Dendritic cell treated with granulocyte-macrophage colony-stimulating factor and Interleukin-4, amounts not matched to agents 40 ng/mL and 50 ng/mL, for 4 days (primary cell): ENCODE measurements at regions not wholly inside any gene's neighbourhood (a gene's known extent, or its start where the extent isn't known, plus 50 kb on each side); places are given as distances from the start of the nearest gene placed in this dataset.

ENCODE experiments used
- H3K27ac Mint-ChIP-seq: one replicate; pipeline ENCODE4 v1.8.0; 2022; ENCODE audit warnings: mild to moderate bottlenecking, mixed read lengths
- H3K27me3 Mint-ChIP-seq: one replicate; pipeline ENCODE4 v1.8.0; 2022; ENCODE audit warnings: mild to moderate bottlenecking, mixed read lengths
- H3K36me3 Mint-ChIP-seq: one replicate; pipeline ENCODE4 v1.8.0; 2022; ENCODE audit warnings: low read depth, mixed read lengths
- H3K4me1 Mint-ChIP-seq: one replicate; pipeline ENCODE4 v1.8.0; 2022; ENCODE audit warnings: low read depth, mixed read lengths
- H3K4me3 Mint-ChIP-seq: one replicate; pipeline ENCODE4 v1.8.0; 2022; ENCODE audit warnings: mild to moderate bottlenecking, moderate library complexity, mixed read lengths
- H3K9me3 Mint-ChIP-seq: one replicate; pipeline ENCODE4 v1.8.0; 2022; ENCODE audit warnings: mixed read lengths
- intact Hi-C: fragments of 100-400 bp; cut with micrococcal nuclease; formaldehyde crosslinking; loops from one replicate; pipeline ENCODE4 v1.15.0; 2022

DNA sequence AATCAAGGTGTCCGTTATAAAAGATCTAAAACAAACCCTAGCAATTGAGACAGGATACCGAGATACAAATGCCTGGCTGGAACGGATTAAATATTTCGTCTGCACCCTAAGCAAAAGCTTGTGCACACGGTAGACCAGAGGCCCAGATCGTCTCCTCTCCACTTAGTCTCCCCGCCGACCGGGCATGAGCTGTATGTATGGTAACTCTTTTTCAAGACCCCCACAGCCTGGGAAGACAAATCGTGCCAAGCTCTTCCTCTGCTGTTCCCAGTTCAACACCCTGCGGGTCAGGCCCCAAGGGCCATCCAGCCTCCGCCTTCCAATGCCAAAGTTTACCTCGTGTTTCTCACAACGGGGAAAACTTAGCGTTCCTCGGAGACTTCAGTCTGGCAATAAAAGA lies 285.7 kb upstream of the GALNT17 start:
- H3K4me3 Mint-ChIP-seq = no peak overlapping the region
- H3K36me3 Mint-ChIP-seq = no peaks in the 10 kb centered on the region
- no peaks in the 10 kb centered on the region for H3K27me3 Mint-ChIP-seq
- intact Hi-C loops = no loop called here
- H3K9me3 Mint-ChIP-seq = peaks cover 17% of the 10 kb centered on the region
- no peak overlapping the region for H3K27ac Mint-ChIP-seq
- H3K4me1 Mint-ChIP-seq = no peaks in the 10 kb centered on the region

GRCh38 chr7:70849580-70850235 lies 282.2 kb upstream of the GALNT17 start:
- Mint-ChIP-seq H3K4me3 (no peak overlapping the region), H3K9me3 (peaks cover 16% of the 10 kb centered on the region), H3K36me3 (no peaks in the 10 kb centered on the region), H3K4me1 (no peaks in the 10 kb centered on the region), H3K27me3 (no peaks in the 10 kb centered on the region), H3K27ac (no peak overlapping the region)
- intact Hi-C loops = no loop called here

- H3K27ac Mint-ChIP-seq = no peak overlapping the region
- no peaks in the 10 kb centered on the region for H3K4me1 Mint-ChIP-seq
- no peak overlapping the region for H3K4me3 Mint-ChIP-seq
- no peaks in the 10 kb centered on the region for H3K36me3 Mint-ChIP-seq
- intact Hi-C loops = no loop called here
- H3K9me3 Mint-ChIP-seq = no peaks in the 10 kb centered on the region
- no peaks in the 10 kb centered on the region for H3K27me3 Mint-ChIP-seq
Measured at GRCh38 chr7:70855373-70855772, 276.6 kb upstream of the GALNT17 start.

DNA sequence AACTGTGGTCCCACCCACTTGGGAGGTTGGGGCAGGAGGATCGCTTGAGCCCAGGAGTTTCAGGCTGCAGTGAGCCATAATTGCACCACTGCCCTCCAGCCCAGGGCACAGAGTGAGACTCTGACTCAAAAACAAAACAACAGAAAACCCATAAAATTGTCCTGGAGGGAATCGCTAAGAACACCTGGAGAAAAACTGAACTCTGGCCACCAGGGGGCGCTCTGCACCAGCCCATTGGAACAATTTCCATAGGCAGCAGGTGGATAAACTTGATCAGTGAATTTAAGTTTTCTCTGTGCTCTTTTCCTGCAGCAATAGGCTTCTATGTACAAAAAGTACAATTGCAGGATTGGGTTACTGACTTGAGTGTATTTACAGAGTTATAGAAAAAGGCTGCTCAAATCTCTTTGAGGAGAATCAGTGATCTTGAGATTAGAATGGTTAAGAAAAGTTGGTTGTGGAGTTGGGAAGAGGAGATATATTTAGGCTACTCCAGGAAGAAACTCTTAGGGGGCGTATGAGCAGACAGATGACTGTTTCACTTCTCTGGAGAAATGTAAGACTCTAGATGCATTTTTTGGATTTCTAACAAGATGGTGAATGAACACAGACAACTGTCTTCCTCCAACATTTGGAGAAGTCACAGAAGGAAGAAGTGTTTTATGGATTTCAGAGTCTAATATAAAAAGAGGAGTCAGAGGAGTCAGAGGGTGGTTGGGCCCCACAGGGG lies 274.9 kb upstream of the GALNT17 start:
- Mint-ChIP-seq H3K27me3 (no peaks in the 10 kb centered on the region), H3K27ac (no peak overlapping the region), H3K36me3 (no peaks in the 10 kb centered on the region), H3K4me3 (no peak overlapping the region), H3K4me1 (no peaks in the 10 kb centered on the region), H3K9me3 (peaks cover under 1% of the 10 kb centered on the region)
- intact Hi-C loops = loop anchor here (1.0 kb wide), 1 partner anchor 876 kb away; no protein-coding TSS in a partner anchor

DNA sequence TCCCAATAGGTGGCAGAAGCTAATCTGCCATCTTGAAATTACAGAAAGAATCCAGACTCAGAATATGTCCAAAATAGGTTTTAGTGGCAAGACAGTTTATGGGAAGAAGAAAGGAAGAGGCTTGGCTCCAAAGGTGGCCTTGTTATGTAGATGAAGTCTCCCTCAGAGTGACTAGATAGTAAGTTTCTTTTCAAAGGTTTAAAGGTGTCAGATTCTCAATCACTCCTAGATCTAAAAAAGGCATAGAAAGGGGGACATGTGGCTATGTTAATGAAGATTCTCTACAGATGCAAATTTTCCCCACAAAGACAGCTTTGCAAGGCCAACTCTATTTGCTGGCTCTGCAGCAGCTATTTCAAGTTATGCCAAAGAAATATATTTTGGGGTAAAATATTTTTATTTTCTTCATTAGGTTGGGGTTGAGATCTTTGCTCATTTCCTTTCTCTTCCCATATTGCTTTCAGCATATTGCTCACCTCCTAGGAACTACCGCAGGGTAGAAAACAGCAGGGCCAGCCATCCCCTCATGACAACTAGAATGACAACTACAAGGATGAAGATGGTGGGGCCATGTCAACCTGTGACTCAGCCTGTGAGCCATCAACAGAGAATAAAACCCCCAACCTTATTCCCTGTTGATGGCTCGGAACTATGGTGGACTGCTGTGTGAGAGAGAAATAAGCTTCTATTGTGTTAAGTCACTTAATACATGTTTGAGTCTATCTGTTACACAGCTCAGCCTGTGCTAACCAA lies 274.0 kb upstream of the GALNT17 start:
- Mint-ChIP-seq H3K27me3 (no peaks in the 10 kb centered on the region), H3K9me3 (peaks cover 9% of the 10 kb centered on the region), H3K4me3 (no peak overlapping the region), H3K36me3 (no peaks in the 10 kb centered on the region), H3K27ac (no peak overlapping the region), H3K4me1 (no peaks in the 10 kb centered on the region)
- intact Hi-C loops = loop anchor here (1.0 kb wide), 1 partner anchor 875 kb away; no protein-coding TSS in a partner anchor

DNA sequence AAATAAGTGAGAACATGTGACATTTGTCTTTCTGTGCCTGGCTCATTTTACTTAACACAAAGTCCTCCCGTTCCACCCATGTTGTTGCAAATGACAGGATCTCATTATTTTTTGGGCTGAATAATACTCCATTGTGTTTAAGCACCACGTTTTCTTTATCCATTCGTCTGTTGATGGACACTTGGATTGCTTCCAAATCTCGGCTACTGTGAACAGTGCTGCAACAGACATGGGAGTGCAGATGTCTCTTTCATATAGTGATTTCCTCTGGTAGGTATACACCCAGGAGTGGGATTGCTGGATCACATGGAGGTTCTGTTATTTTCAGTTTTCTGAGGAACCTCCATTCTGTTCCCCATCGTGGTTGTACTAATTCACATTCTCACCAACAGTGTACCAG lies 264.4 kb upstream of the GALNT17 start:
- H3K9me3 Mint-ChIP-seq = peaks cover 15% of the 10 kb centered on the region
- no peaks in the 10 kb centered on the region for H3K36me3 Mint-ChIP-seq
- H3K27me3 Mint-ChIP-seq = no peaks in the 10 kb centered on the region
- H3K4me1 Mint-ChIP-seq = no peaks in the 10 kb centered on the region
- intact Hi-C loops = no loop called here
- H3K4me3 Mint-ChIP-seq = no peak overlapping the region
- no peak overlapping the region for H3K27ac Mint-ChIP-seq

GRCh38 chr7:70870349-70870748 lies 261.6 kb upstream of the GALNT17 start:
- peaks cover 9% of the 10 kb centered on the region for H3K9me3 Mint-ChIP-seq
- no peak overlapping the region for H3K4me3 Mint-ChIP-seq
- H3K36me3 Mint-ChIP-seq = no peaks in the 10 kb centered on the region
- H3K4me1 Mint-ChIP-seq = no peaks in the 10 kb centered on the region
- intact Hi-C loops = no loop called here
- no peak overlapping the region for H3K27ac Mint-ChIP-seq
- no peaks in the 10 kb centered on the region for H3K27me3 Mint-ChIP-seq

- Mint-ChIP-seq H3K9me3 (peaks cover 9% of the 10 kb centered on the region), H3K4me3 (no peak overlapping the region), H3K4me1 (no peaks in the 10 kb centered on the region), H3K27ac (no peak overlapping the region), H3K36me3 (no peaks in the 10 kb centered on the region), H3K27me3 (no peaks in the 10 kb centered on the region)
- intact Hi-C loops = no loop called here
Measured at GRCh38 chr7:70872188-70872587, 259.8 kb upstream of the GALNT17 start.

- Mint-ChIP-seq H3K4me1 (no peaks in the 10 kb centered on the region), H3K9me3 (peaks cover 14% of the 10 kb centered on the region), H3K27me3 (no peaks in the 10 kb centered on the region), H3K4me3 (no peak overlapping the region), H3K27ac (no peak overlapping the region), H3K36me3 (no peaks in the 10 kb centered on the region)
- intact Hi-C loops = no loop called here
Measured at GRCh38 chr7:70881167-70881847, 250.6 kb upstream of the GALNT17 start.

DNA sequence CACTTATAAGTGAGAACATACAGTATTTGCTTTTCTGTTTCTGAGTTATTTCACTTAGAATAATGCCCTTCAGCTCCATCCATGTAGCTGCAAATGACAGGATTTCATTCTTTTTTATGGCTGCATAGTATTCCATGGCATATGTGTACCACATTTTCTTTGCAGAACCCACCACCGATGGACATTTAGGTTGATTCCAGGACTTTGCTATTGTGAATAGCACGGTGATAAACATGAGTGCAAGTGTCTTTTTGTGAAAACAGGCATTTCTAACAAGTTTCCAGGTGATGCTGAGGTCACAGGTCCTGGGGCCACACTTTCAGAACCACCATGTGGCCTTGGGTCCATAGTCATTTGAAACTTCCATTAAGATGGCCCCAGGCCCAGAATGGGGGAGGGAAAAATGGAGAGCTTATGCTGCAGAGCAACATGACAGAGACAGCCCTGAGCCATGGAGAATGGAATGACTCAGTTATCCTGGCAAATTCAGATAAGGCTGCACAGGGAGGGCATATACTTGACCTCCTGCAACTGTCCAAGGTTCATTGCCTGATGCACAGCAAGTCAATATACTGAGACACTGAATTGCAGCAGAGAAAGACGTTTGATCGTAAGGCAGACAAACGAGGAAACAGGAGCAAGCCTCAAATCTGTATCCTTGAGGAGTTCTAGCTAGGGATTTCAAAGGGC lies 248.0 kb upstream of the GALNT17 start:
- no peak overlapping the region for H3K27ac Mint-ChIP-seq
- H3K27me3 Mint-ChIP-seq = no peaks in the 10 kb centered on the region
- H3K4me3 Mint-ChIP-seq = no peak overlapping the region
- H3K36me3 Mint-ChIP-seq = no peaks in the 10 kb centered on the region
- intact Hi-C loops = no loop called here
- H3K4me1 Mint-ChIP-seq = no peaks in the 10 kb centered on the region
- H3K9me3 Mint-ChIP-seq = peaks cover 30% of the 10 kb centered on the region

DNA sequence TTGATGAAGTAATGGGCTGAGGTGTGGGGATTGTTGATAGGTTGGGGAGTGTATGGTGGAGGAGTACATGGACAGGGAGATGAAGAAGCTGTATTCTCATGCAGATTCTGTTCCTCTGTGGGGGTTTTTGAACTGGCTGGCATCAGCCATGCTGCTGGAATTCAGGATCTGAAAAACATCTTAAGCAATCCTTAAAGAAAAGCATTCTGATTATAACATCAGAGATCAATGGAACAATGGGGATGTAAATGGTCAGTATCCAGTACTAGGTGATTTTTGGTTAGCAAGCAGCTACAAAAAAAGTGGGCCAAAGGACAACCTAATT lies 247.5 kb upstream of the GALNT17 start:
- H3K4me1 Mint-ChIP-seq = no peaks in the 10 kb centered on the region
- H3K4me3 Mint-ChIP-seq = no peak overlapping the region
- peaks cover 34% of the 10 kb centered on the region for H3K9me3 Mint-ChIP-seq
- intact Hi-C loops = no loop called here
- no peaks in the 10 kb centered on the region for H3K36me3 Mint-ChIP-seq
- no peaks in the 10 kb centered on the region for H3K27me3 Mint-ChIP-seq
- H3K27ac Mint-ChIP-seq = no peak overlapping the region

- intact Hi-C loops = no loop called here
- no peak overlapping the region for H3K4me3 Mint-ChIP-seq
- no peaks in the 10 kb centered on the region for H3K36me3 Mint-ChIP-seq
- H3K27me3 Mint-ChIP-seq = no peaks in the 10 kb centered on the region
- H3K27ac Mint-ChIP-seq = no peak overlapping the region
- H3K4me1 Mint-ChIP-seq = no peaks in the 10 kb centered on the region
- H3K9me3 Mint-ChIP-seq = peaks cover 39% of the 10 kb centered on the region
Measured at GRCh38 chr7:70884809-70885208, 247.1 kb upstream of the GALNT17 start.

- intact Hi-C loops = no loop called here
- no peak overlapping the region for H3K27ac Mint-ChIP-seq
- H3K4me3 Mint-ChIP-seq = no peak overlapping the region
- no peaks in the 10 kb centered on the region for H3K27me3 Mint-ChIP-seq
- peaks cover 53% of the 10 kb centered on the region for H3K9me3 Mint-ChIP-seq
- no peaks in the 10 kb centered on the region for H3K36me3 Mint-ChIP-seq
- H3K4me1 Mint-ChIP-seq = no peaks in the 10 kb centered on the region
Measured at GRCh38 chr7:70886547-70886946, 245.4 kb upstream of the GALNT17 start.
